ENCODE measurements at regions not wholly inside any gene's neighbourhood (a gene's known extent, or its start where the extent isn't known, plus 50 kb on each side); places are given as distances from the start of the nearest gene placed in this dataset.

DNA sequence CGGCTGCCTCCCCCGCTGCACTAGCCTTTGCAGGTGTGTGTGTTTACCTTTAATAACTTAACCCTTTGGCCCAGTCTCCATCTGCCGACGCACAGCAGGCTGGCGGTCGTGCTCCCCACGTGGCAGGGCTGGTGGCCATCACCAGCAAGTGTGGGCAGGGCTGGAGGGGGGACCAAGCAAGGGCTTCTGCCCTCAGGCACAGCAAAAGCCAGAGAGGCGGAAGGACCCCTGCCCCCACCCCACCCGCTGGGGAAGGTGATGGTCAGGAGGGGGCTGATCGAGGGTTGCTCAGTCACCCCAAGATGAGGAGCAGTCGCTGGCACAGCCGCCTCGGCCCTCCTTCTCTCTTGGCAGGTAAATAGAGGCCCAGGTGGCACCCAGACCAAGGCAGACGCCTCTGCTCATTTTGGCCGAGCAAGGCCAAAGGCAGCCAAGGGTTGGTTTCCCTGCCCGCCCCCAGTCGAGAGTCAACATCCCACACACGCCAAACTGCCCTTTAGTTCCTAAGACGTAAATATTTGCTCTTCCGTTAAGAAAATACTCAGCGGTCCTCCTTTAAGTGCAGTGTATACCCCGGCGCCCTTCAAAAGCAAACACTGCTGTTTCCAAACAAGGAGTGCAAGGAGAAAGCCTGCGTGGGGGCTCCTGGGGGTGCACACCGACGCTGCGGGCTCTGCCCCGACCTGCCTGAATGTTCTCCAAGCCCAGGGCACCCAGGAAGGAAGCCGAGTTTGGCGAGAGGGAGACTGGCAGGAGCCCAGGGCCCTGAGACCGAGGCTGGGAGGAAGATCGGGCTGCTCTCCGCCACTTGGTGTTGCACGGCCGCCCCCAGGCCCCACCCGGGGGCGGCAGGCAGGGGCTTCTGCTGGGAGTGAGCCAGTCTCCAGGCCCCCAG is 82.7 kb downstream of the SIK1 start:
- Mint-ChIP-seq H3K36me3 (ENCODE audit: low read depth) (no peaks in the 10 kb centered on the region), H3K27me3 (ENCODE audit: low read depth) (no peaks in the 10 kb centered on the region), H3K27ac (ENCODE audit: unreplicated experiment) (no peak overlapping the region), H3K4me3 (no peak overlapping the region), H3K9me3 (no peaks in the 10 kb centered on the region), H3K4me1 (peaks cover 6% of the 10 kb centered on the region)
- TF ChIP-seq CTCF (conservative IDR thresholded peaks at IDR 0.05) = no peak
- DNase-seq (ENCODE audit: low read depth, low spot score) = no peak

- DNase-seq (ENCODE audit: low read depth, low spot score) = no peak
- H3K27ac Mint-ChIP-seq (ENCODE audit: unreplicated experiment) = no peak overlapping the region
- H3K36me3 Mint-ChIP-seq (ENCODE audit: low read depth) = no peaks in the 10 kb centered on the region
- H3K27me3 Mint-ChIP-seq (ENCODE audit: low read depth) = no peaks in the 10 kb centered on the region
- peaks cover 2% of the 10 kb centered on the region for H3K9me3 Mint-ChIP-seq
- no peak for TF ChIP-seq CTCF (conservative IDR thresholded peaks at IDR 0.05)
- H3K4me1 Mint-ChIP-seq = peaks cover 6% of the 10 kb centered on the region
- no peak overlapping the region for H3K4me3 Mint-ChIP-seq
Measured at GRCh38 chr21:43343095-43343991, 83.6 kb downstream of the SIK1 start.

DNA sequence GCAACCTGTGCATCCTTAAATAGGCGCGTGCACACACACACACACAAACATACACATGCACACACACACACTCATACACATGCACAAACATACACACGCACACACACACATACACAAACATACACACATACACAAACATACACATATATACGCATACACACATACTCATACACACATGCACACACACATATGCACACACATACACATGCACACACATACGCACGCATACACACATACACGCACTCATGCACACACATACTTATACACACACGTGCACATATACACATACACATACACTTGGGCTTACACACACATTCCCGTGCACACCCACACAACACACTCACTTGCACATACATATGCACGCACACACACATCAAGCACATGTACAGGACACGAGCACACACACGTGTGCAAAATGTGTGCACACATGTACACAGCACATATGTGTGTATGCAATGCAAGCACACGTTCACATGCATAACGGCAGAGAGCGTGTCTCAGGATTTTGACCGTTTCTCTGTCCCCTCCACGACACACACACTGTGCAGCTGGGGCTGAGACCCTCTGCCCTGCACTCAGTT is 84.5 kb downstream of the SIK1 start:
- no peaks in the 10 kb centered on the region for H3K36me3 Mint-ChIP-seq (ENCODE audit: low read depth)
- no peak overlapping the region for H3K4me3 Mint-ChIP-seq
- no peaks in the 10 kb centered on the region for H3K27me3 Mint-ChIP-seq (ENCODE audit: low read depth)
- peaks cover 6% of the 10 kb centered on the region for H3K4me1 Mint-ChIP-seq
- no peak overlapping the region for H3K27ac Mint-ChIP-seq (ENCODE audit: unreplicated experiment)
- no peak for DNase-seq (ENCODE audit: low read depth, low spot score)
- H3K9me3 Mint-ChIP-seq = peaks cover 5% of the 10 kb centered on the region
- TF ChIP-seq CTCF (conservative IDR thresholded peaks at IDR 0.05) = no peak

DNA sequence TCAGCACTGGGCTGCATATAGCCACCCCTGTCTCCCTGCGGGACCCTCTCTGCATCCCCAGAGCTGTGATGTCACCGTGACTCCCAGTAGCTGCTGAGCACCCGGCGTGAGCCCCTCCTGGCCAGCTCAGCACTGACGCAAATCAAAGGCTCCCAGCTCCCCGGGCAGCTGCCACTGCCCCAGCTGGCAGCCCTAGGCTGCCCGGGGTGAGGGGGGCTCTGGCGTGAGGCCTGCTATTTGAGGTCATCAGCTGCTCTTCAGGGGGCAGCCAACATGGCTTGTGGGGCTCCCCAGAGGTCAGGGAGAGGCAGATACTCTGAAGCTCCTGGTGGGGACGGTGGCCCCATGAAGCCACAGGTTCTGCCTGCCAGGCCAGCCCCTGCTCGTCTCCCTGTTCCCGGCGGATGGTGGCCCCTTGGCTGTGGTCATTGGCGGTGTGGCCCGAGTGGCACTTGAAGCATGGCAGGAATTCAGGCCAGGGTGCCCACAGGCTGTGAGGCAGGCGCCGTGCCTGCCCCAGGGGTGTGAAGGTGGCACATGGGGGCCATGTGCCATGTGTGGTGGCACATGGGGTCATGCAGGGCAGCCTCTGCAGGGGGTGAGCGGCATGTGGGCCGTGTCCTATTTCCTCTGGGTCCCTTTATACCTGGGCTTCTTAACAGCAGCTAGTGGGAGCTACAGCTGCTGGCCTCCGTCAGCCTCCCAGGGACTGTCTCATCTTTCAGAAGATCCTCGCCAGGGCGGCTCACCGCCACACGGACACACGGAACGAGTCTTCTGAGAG is 85.4 kb downstream of the SIK1 start:
- Mint-ChIP-seq H3K9me3 (peaks cover 5% of the 10 kb centered on the region), H3K27me3 (ENCODE audit: low read depth) (no peaks in the 10 kb centered on the region), H3K4me1 (peaks cover 6% of the 10 kb centered on the region), H3K4me3 (no peak overlapping the region), H3K36me3 (ENCODE audit: low read depth) (no peaks in the 10 kb centered on the region), H3K27ac (ENCODE audit: unreplicated experiment) (no peak overlapping the region)
- DNase-seq (ENCODE audit: low read depth, low spot score) = no peak
- TF ChIP-seq CTCF (conservative IDR thresholded peaks at IDR 0.05) = no peak

Measured in neural crest cell (in vitro differentiated cells).